IMR-90 (cell line): ENCODE measurements at regions not wholly inside any gene's neighbourhood (a gene's known extent, or its start where the extent isn't known, plus 50 kb on each side); places are given as distances from the start of the nearest gene placed in this dataset.
A peak's percentile ranks its signal among the peaks of the same experiment; 100 is the strongest.

Experiments used
- ATAC-seq: fragments of 200-7000 bp; cut with Tn5 transposase; 2 replicates; pipeline ENCODE4 v1.9.1; 2020; ENCODE audit warnings: low read depth, mild to moderate bottlenecking, moderate library complexity
- BruUV-seq: library from RNA; stranded (reverse); fragments of 400-500 nt; replicated peaks from 2 replicates; lab custom pipeline; 2021; lab: Mats Ljungman, UMichigan
- CTCF ChIA-PET: fragments of 300-600 bp; formaldehyde crosslinking; extraction: SDS; loops from one replicate; lab custom pipeline; 2021; ENCODE audit warnings: antibody characterized with exemption; lab: Yijun Ruan, JAX
- POLR2A ChIA-PET: fragments of 300-600 bp; sonication (Branson Sonifier 250); formaldehyde crosslinking; loops from one replicate; lab custom pipeline; 2022; ENCODE audit warnings: antibody characterized with exemption; ENCODE audit not compliant: unreplicated experiment; lab: Charles Lee
- DNase-seq: peaks from one replicate; pipeline ENCODE4 v3.0.0; 2013
- H2AFZ ChIP-seq: replicated peaks from 2 replicates; pipeline ENCODE3; 2013; ENCODE audit warnings: low read length, mild to moderate bottlenecking; ENCODE audit not compliant: poor library complexity
- H2AK5ac ChIP-seq: 2 replicates; pipeline ENCODE4 v1.6.1; 2013; ENCODE audit warnings: low read depth, low read length, inconsistent platforms
- H2AK9ac ChIP-seq: replicated peaks from 2 replicates; pipeline ENCODE3; 2013; ENCODE audit warnings: mild to moderate bottlenecking, low read depth, low read length, moderate library complexity; ENCODE audit not compliant: poor library complexity
- H2BK120ac ChIP-seq: 2 replicates; pipeline ENCODE4 v1.6.1; 2013; ENCODE audit warnings: low read depth, low read length, inconsistent platforms
- H2BK15ac ChIP-seq: 3 replicates; pipeline ENCODE4 v1.6.1; 2013; ENCODE audit warnings: low read depth, low read length, inconsistent platforms
- H2BK20ac ChIP-seq: 2 replicates; pipeline ENCODE4 v1.6.1; 2013; ENCODE audit warnings: low read depth, mild to moderate bottlenecking, inconsistent platforms, low read length, moderate library complexity
- H2BK5ac ChIP-seq: 2 replicates; pipeline ENCODE4 v1.6.1; 2013; ENCODE audit warnings: mild to moderate bottlenecking, low read depth, low read length, inconsistent platforms; ENCODE audit not compliant: poor library complexity, severe bottlenecking
- H3K14ac ChIP-seq: replicated peaks from 2 replicates; pipeline ENCODE4 v1.6.1; 2013; ENCODE audit warnings: low read depth, low read length, inconsistent platforms
- H3K18ac ChIP-seq: 2 replicates; pipeline ENCODE4 v1.6.1; 2013; ENCODE audit warnings: low read depth, low read length, control low read depth
- H3K23ac ChIP-seq: 2 replicates; pipeline ENCODE4 v1.6.1; 2013; ENCODE audit warnings: low read depth, low read length, inconsistent platforms
- H3K27ac ChIP-seq: 2 replicates; pipeline ENCODE4 v1.5.1; 2013; ENCODE audit warnings: mild to moderate bottlenecking, control low read depth, low read length; ENCODE audit not compliant: insufficient read depth
- H3K27me3 ChIP-seq: 2 replicates; pipeline ENCODE4 v1.6.1; 2013; ENCODE audit warnings: low read length; ENCODE audit not compliant: control insufficient read depth, insufficient read depth
- H3K36me3 ChIP-seq: 2 replicates; pipeline ENCODE4 v1.6.1; 2013; ENCODE audit warnings: low read length, mixed read lengths; ENCODE audit not compliant: control insufficient read depth, insufficient read depth
- H3K4ac ChIP-seq: 2 replicates; pipeline ENCODE4 v1.6.1; 2013; ENCODE audit warnings: low read depth, low read length, inconsistent platforms
- H3K4me1 ChIP-seq: 2 replicates; pipeline ENCODE4 v1.6.1; 2013; ENCODE audit warnings: low read length, mixed read lengths; ENCODE audit not compliant: control insufficient read depth, insufficient read depth
- H3K4me2 ChIP-seq: 2 replicates; pipeline ENCODE4 v1.6.1; 2013; ENCODE audit warnings: low read depth, mild to moderate bottlenecking, control low read depth, low read length, moderate library complexity
- H3K4me3 ChIP-seq: 2 replicates; pipeline ENCODE4 v1.5.1; 2013; ENCODE audit warnings: low read depth, mild to moderate bottlenecking, control low read depth, low read length, moderate library complexity; ENCODE audit not compliant: insufficient read depth
- H3K56ac ChIP-seq: 2 replicates; pipeline ENCODE4 v1.6.1; 2013; ENCODE audit warnings: low read length, inconsistent platforms; ENCODE audit not compliant: insufficient read depth; ENCODE audit errors: extremely low read depth
- H3K79me1 ChIP-seq, 2 experiments: 2 replicates each; pipeline ENCODE4 v1.6.1; 2013; ENCODE audit warnings: low read length in 2 of 2, inconsistent platforms in 1 of 2, low read depth in 1 of 2
- H3K9ac ChIP-seq: 2 replicates; pipeline ENCODE4 v1.6.1; 2013; ENCODE audit warnings: low read depth, low read length, control low read depth
- H3K9me1 ChIP-seq: 2 replicates; pipeline ENCODE4 v1.6.1; 2013; ENCODE audit warnings: low read length, inconsistent platforms; ENCODE audit not compliant: insufficient read depth
- H3K9me3 ChIP-seq: 2 replicates; pipeline ENCODE4 v1.6.1; 2013; ENCODE audit warnings: low read length; ENCODE audit not compliant: control insufficient read depth, insufficient read depth
- H4K20me1 ChIP-seq: 2 replicates; pipeline ENCODE4 v1.6.1; 2013; ENCODE audit warnings: low read length, inconsistent platforms; ENCODE audit not compliant: insufficient read depth
- H4K5ac ChIP-seq: 2 replicates; pipeline ENCODE4 v1.6.1; 2013; ENCODE audit warnings: mild to moderate bottlenecking, low read depth, low read length, control low read depth
- H4K8ac ChIP-seq, 2 experiments: 2 replicates each; pipeline ENCODE4 v1.6.1; 2013; ENCODE audit warnings: low read depth in 2 of 2, low read length in 2 of 2, control low read depth in 1 of 2, inconsistent platforms in 1 of 2
- H4K91ac ChIP-seq: 2 replicates; pipeline ENCODE4 v1.6.1; 2013; ENCODE audit warnings: low read depth, low read length, inconsistent platforms; ENCODE audit not compliant: insufficient read depth
- CEBPB ChIP-seq: IDR thresholded peaks from 2 replicates; pipeline ENCODE4 v1.6.1; 2012; ENCODE audit warnings: low read depth, low read length, improper control_type of control experiment
- CHD1 ChIP-seq: IDR thresholded peaks from 2 replicates; pipeline ENCODE4 v1.6.1; 2012; ENCODE audit warnings: low read depth, low read length, improper control_type of control experiment
- FOS ChIP-seq: fragments of 150-350 bp; IDR thresholded peaks from 2 replicates; pipeline ENCODE4 v1.6.1; 2016; ENCODE audit warnings: low read depth, low read length
- MAZ ChIP-seq: IDR thresholded peaks from 2 replicates; pipeline ENCODE4 v1.6.1; 2012; ENCODE audit warnings: low read depth, mild to moderate bottlenecking, low read length, improper control_type of control experiment, moderate library complexity, borderline replicate concordance
- MXI1 ChIP-seq: IDR thresholded peaks from 2 replicates; pipeline ENCODE4 v1.6.1; 2012; ENCODE audit warnings: low read depth, mild to moderate bottlenecking, low read length, moderate library complexity, borderline replicate concordance
- NFE2L2 ChIP-seq: fragments of 150-350 bp; IDR thresholded peaks from 2 replicates; pipeline ENCODE4 v1.6.1; 2016; ENCODE audit warnings: low read depth, mild to moderate bottlenecking, low read length
- POLR2A ChIP-seq: IDR thresholded peaks from 2 replicates; pipeline ENCODE4 v1.6.1; 2012; ENCODE audit warnings: mild to moderate bottlenecking, low read depth, low read length
- RAD21 ChIP-seq: IDR thresholded peaks from 2 replicates; pipeline ENCODE4 v1.6.1; 2012; ENCODE audit warnings: low read length, improper control_type of control experiment
- RCOR1 ChIP-seq: IDR thresholded peaks from 2 replicates; pipeline ENCODE4 v1.6.1; 2012; ENCODE audit warnings: mild to moderate bottlenecking, low read length, improper control_type of control experiment; ENCODE audit not compliant: insufficient replicate concordance
- RFX5 ChIP-seq: IDR thresholded peaks from 2 replicates; pipeline ENCODE4 v1.8.0; 2012; ENCODE audit warnings: low read depth, mild to moderate bottlenecking, low read length, moderate library complexity
- SMC3 ChIP-seq: fragments of 150-350 bp; IDR thresholded peaks from 2 replicates; pipeline ENCODE4 v1.6.1; 2016; ENCODE audit warnings: low read depth, mild to moderate bottlenecking, antibody characterized with exemption, low read length, moderate library complexity
- WGBS, 2 experiments: methylation state at CpG; one replicate each; pipeline versions ENCODE4 v1.1.5 to v1.1.7; 2013; ENCODE audit warnings: missing lambda C conversion rate in 2 of 2; ENCODE audit not compliant: insufficient read length in 1 of 2; ENCODE audit errors: extremely low coverage in 2 of 2; 5-methylcytosine and 5-hydroxymethylcytosine counted together
- dilution Hi-C: fragments of 300-500 bp; cut with HindIII; formaldehyde crosslinking; loops from one replicate; pipeline ENCODE4 v1.14.3; 2018; ENCODE audit warnings: low sequenced_read_pairs; ENCODE audit not compliant: unreplicated experiment
- in situ Hi-C: fragments of 300-500 bp; cut with MboI; formaldehyde crosslinking; loops from 3 replicates; pipeline ENCODE4 v1.14.3; 2019; ENCODE audit warnings: low sequenced_read_pairs, inconsistent platforms, mixed read lengths
- intact Hi-C: fragments of 100-400 bp; cut with micrococcal nuclease; formaldehyde crosslinking; loops from 2 replicates; pipeline ENCODE4 v1.10.0; 2022
- TF ChIP-seq, protein P1 (sequence below): fragments of 150-350 bp; IDR thresholded peaks from 2 replicates; pipeline ENCODE4 v1.6.1; 2016; ENCODE audit warnings: low read depth, mild to moderate bottlenecking, low read length, moderate library complexity, borderline replicate concordance
- TF ChIP-seq, protein P2 (sequence below): fragments of 150-350 bp; IDR thresholded peaks from 2 replicates; pipeline ENCODE4 v1.6.1; 2017; ENCODE audit warnings: mild to moderate bottlenecking, antibody characterized with exemption, low read length, low read depth
- TF ChIP-seq, protein P3 (sequence below): conservative IDR thresholded peaks from 2 replicates; pipeline ENCODE4 v1.5.1; 2012; ENCODE audit warnings: mild to moderate bottlenecking, low read depth, low read length, improper control_type of control experiment

GRCh38 chr7:130947792-130948580 lies 214.0 kb upstream of the KLF14 start:
- Histone ChIP-seq H2BK120ac (0 out of 2 replicates have a peak overlapping the region, but pooled peaks have one; percentile 0), H3K9me1 (peaks cover 16% of the 10 kb centered on the region), H2BK15ac (peak overlapping the region; percentile 83; the same call in 1 of the 3 replicates), H4K8ac (peak overlapping the region in 1 of 2 experiments; percentile 0; a peak in 1 of 4 replicates), H4K20me1 (no peaks in the 10 kb centered on the region), H3K9ac (no peak overlapping the region), H3K36me3 (peaks cover 18% of the 10 kb centered on the region), H3K4me2 (no peak overlapping the region), H2AK9ac (no peak overlapping the region), H3K14ac (no peak overlapping the region; the same call in 1 of the 2 replicates), H3K18ac (no peak overlapping the region; the same call in 1 of the 2 replicates), H3K23ac (no peak overlapping the region), H2AFZ (no peak overlapping the region), H2BK20ac (peak overlapping the region; percentile 8; the same call in 1 of the 2 replicates), H3K4ac (peak overlapping the region; percentile 29; the same call in 1 of the 2 replicates), H3K4me3 (no peak overlapping the region), H3K79me1 (peaks cover 28 to 62% of the 10 kb centered on the region in 2 experiments), H3K56ac (no peak overlapping the region), H3K27me3 (no peaks in the 10 kb centered on the region), H4K5ac (no peak overlapping the region; the same call in 1 of the 2 replicates), H3K4me1 (peaks cover 24% of the 10 kb centered on the region), H2BK5ac (peak overlapping the region; percentile 38), H4K91ac (peak overlapping the region; percentile 47; the same call in 1 of the 2 replicates), H2AK5ac (peak overlapping the region; percentile 90), H3K27ac (no peak overlapping the region), H3K9me3 (no peaks in the 10 kb centered on the region)
- no TSS peak for BruUV-seq
- ChIA-PET CTCF (interaction anchor here (0.7 to 1.2 kb wide), 2 partner anchors 26 to 92 kb away, joined by 3 read pairs; no protein-coding TSS in a partner anchor), POLR2A (no interaction called here)
- WGBS, 2 experiments = 80% methylated on average over 1 of the region's 6 CpGs; no CpG with 5 or more reads in 1 of the 2 experiments
- dilution Hi-C loops = no loop called here
- in situ Hi-C loops = no loop called here
- ATAC-seq (no peak), DNase-seq (no peak)
- intact Hi-C loops = no loop called here
- TF ChIP-seq SMC3 = no peak
- TF ChIP-seq CEBPB = no peak
- TF ChIP-seq MAZ = no peak
- TF ChIP-seq, protein P1, sequence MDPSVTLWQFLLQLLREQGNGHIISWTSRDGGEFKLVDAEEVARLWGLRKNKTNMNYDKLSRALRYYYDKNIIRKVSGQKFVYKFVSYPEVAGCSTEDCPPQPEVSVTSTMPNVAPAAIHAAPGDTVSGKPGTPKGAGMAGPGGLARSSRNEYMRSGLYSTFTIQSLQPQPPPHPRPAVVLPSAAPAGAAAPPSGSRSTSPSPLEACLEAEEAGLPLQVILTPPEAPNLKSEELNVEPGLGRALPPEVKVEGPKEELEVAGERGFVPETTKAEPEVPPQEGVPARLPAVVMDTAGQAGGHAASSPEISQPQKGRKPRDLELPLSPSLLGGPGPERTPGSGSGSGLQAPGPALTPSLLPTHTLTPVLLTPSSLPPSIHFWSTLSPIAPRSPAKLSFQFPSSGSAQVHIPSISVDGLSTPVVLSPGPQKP = no peak
- TF ChIP-seq MXI1 = no peak
- TF ChIP-seq CHD1 = no peak
- TF ChIP-seq RFX5 = no peak
- no peak for TF ChIP-seq RCOR1
- TF ChIP-seq, protein P2, sequence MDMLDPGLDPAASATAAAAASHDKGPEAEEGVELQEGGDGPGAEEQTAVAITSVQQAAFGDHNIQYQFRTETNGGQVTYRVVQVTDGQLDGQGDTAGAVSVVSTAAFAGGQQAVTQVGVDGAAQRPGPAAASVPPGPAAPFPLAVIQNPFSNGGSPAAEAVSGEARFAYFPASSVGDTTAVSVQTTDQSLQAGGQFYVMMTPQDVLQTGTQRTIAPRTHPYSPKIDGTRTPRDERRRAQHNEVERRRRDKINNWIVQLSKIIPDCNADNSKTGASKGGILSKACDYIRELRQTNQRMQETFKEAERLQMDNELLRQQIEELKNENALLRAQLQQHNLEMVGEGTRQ = no peak
- TF ChIP-seq POLR2A = no peak
- TF ChIP-seq, protein P3, sequence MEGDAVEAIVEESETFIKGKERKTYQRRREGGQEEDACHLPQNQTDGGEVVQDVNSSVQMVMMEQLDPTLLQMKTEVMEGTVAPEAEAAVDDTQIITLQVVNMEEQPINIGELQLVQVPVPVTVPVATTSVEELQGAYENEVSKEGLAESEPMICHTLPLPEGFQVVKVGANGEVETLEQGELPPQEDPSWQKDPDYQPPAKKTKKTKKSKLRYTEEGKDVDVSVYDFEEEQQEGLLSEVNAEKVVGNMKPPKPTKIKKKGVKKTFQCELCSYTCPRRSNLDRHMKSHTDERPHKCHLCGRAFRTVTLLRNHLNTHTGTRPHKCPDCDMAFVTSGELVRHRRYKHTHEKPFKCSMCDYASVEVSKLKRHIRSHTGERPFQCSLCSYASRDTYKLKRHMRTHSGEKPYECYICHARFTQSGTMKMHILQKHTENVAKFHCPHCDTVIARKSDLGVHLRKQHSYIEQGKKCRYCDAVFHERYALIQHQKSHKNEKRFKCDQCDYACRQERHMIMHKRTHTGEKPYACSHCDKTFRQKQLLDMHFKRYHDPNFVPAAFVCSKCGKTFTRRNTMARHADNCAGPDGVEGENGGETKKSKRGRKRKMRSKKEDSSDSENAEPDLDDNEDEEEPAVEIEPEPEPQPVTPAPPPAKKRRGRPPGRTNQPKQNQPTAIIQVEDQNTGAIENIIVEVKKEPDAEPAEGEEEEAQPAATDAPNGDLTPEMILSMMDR = no peak
- no peak for TF ChIP-seq FOS
- no peak for TF ChIP-seq NFE2L2
- TF ChIP-seq RAD21 = no peak
